HG03280 (cell line): ENCODE measurements at regions not wholly inside any gene's neighbourhood (a gene's known extent, or its start where the extent isn't known, plus 50 kb on each side); places are given as distances from the start of the nearest gene placed in this dataset.
"Not testable (repeated sequence)": the region's sequence is repeated elsewhere in the genome, so short reads cannot be mapped to it uniquely, and the experiment has no call there.

Experiments used
- ATAC-seq: cut with Tn5 transposase; IDR thresholded peaks from one replicate; pipeline ENCODE4 v1.9.1; 2021; ENCODE audit warnings: mild to moderate bottlenecking, moderate library complexity; ENCODE audit not compliant: unreplicated experiment

GRCh38 chr9:29422438-29422837 lies 1849.2 kb upstream of the C9orf72 start:
- ATAC-seq, result no peak

DNA sequence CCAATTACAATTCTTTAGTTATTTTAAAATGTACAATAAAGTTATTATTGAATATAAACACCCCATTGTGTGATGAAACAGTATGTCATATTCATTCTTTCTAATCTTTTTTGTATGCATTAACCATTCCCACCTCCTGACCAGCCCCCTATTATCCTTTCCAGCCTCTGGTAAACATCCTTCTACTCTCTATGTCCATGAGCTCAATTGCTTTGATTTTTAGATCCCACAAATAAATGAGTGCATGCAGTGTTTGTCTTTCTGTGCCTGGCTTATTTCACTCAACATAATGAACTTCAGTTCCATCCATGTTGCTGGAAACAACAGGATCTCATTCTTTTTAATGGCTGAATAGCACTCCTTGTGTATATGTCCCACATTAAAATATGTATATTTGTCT lies 1858.9 kb upstream of the C9orf72 start:
- ATAC-seq, result no peak

DNA sequence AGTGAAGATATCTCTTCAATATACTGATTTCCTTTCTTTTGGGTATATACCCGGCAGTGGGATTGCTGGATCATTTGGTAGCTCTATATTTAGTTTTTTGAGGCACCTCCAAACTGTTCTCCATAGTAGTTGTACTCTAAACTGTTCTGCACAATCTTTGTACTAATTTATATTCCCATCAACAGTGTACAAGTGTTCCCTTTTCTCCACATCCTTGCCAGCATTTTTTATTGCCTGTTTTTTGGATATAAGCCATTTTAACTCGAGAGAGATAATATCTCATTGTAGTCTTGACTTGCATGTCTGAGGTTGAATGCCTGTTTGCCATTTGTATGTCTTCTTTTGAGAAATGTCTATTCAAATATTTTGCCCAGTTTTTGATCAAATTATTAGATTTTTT lies 1859.4 kb upstream of the C9orf72 start:
- not testable (repeated sequence) for ATAC-seq

GRCh38 chr9:29435368-29435767 lies 1862.1 kb upstream of the C9orf72 start:
- ATAC-seq, result no peak

- no peak for ATAC-seq
These were observed 1864.2 kb upstream of the C9orf72 start for GRCh38 chr9:29437526-29437925.

DNA sequence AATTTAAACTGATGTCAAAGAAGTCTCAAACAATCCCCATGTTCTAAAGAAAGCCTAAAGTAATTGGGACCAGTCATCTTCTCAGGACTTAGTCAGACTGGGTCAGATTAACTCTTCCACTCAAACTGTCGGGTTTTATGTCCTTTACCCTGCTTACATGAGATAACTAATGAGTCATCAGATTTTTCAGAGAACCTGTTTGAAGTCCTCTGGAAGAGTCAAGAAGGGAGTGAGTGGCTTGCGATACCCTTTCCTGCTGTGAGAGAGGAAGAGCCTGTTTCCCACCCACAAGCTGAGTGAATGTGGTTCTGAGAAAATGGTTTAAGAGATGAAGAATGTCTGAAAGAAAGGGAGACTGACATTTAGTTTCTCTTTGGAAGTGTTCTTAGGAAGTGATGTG lies 1866.7 kb upstream of the C9orf72 start:
- ATAC-seq, result no peak

GRCh38 chr9:29440449-29440848 lies 1867.2 kb upstream of the C9orf72 start:
- no peak for ATAC-seq

DNA sequence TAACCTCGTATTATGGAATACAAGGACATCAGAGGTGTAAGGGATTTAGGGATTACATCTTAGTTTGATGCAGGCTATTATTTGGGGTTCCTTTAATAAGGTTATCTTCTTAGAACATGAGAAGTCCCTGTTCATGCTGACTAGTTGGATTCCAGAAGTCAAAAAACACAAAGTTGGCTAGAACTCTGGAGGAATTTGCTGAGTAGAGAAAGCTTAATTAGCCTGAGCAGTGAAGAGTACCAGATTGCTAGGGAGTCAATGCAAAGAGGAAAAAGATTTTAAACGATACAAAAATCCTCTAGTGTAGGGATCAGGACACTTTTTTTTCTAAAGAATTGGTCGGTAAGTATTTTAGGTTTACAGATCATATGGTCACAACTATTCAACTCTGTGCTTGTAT lies 1872.5 kb upstream of the C9orf72 start:
- no peak for ATAC-seq

- ATAC-seq, result no peak
These were observed 1876.0 kb upstream of the C9orf72 start for GRCh38 chr9:29449306-29449705.

DNA sequence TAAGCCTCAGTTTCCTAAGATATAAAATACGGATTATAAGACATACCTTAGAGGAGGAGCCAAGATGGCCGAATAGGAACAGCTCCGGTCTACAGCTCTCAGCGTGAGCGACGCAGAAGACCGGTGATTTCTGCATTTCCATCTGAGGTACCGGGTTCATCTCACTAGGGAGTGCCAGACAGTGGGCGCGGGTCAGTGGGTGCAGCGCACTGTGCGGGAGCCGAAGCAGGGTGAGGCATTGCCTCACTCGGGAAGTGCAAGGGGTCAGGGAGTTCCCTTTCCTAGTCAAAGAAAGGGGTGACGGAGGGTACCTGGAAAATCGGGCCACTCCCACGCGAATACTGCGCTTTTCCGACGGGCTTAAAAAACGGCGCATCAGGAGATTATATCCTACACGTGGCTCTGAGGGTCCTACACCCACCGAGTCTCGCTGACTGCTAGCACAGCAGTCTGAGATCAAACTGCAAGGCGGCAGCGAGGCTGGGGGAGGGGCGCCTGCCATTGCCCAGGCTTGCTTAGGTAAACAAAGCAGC lies 1877.1 kb upstream of the C9orf72 start:
- ATAC-seq, result not testable (repeated sequence)

DNA sequence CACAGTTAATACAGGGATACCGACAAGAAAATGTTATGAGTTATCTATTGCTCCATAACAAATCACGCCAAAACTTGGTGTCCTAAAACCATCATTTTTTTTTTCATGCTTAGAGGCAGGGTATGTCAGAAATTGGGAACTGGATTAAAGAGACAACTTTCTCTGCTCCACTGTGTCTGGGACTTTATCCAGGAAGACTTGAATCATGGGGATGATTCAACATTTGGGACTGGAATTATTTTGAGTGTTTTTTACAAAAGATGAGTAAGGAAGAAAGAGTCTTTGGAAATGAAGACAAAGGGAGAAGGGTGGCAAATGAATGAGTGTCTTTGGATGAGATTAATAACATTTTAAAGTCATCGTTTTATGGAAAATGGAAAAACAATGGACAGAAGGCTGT lies 1883.7 kb upstream of the C9orf72 start:
- no peak for ATAC-seq

GRCh38 chr9:29475471-29475870 lies 1902.2 kb upstream of the C9orf72 start:
- no peak for ATAC-seq

DNA sequence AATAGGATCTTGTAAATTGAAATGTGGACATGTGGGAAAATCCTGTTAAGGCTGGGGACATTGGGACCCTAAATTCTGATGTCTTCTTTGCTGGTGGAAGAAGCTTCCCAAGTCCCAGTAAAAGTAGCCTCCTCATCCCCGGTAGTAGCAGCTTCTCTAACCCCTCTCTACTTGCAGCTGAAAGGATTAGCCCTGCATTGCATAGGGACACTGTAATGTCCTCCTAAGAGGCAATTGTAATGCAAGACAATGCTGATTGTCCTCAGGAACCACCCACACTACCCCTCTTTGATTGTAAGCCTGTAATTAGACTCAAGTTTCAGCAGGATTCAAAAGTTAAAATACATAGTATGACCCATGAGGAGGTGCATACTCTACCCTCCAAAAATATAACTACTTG lies 1938.4 kb upstream of the C9orf72 start:
- ATAC-seq, result no peak

- ATAC-seq, result no peak
These were observed 1941.1 kb upstream of the C9orf72 start for GRCh38 chr9:29514336-29514735.

- no peak for ATAC-seq
These were observed 1941.6 kb upstream of the C9orf72 start for GRCh38 chr9:29514862-29515261.

- no peak for ATAC-seq
These were observed 1975.2 kb upstream of the C9orf72 start for GRCh38 chr9:29548436-29548835.

DNA sequence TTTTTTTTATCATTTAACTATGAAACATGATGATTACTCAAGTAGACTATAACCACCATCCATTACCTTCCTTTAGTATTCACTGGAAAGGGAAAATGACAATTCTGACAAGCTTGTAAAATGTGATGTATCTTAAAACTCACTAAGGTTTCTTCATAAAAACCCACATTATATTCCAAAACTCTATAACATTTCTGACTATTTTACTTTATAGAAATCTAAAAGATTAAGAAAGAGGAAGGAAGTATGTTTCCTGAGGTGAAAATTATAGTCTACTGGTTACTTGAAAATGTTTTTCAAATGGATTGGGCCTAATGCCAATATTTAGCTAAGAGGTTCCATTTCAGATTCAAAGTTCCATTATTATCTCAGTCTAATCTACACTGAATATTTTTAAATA lies 1982.2 kb upstream of the C9orf72 start:
- no peak for ATAC-seq

GRCh38 chr9:29556317-29556716 lies 1983.0 kb upstream of the C9orf72 start:
- ATAC-seq, result no peak

DNA sequence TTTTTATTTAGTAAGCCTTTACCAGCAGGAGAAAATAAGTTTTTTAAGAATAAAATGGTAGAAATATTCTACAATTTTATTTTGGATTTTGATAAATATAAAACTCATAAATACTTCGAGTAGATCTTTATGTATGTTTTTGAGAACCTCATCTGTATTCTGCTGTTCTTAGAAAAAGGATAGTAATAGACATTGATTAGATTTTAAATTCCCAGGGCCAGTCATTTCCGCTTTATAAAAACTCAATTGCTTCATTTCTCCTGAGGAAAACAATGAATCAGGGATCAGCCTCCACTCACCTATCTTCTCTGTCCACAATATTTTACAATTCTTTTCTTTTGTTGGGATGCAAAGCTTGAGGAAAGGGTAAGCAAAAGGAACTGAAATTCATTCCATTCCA lies 1983.5 kb upstream of the C9orf72 start:
- ATAC-seq, result no peak

- ATAC-seq, result no peak
These were observed 1991.3 kb upstream of the C9orf72 start for GRCh38 chr9:29564564-29564963.

- ATAC-seq, result no peak
These were observed 2001.9 kb upstream of the C9orf72 start for GRCh38 chr9:29575219-29575618.

GRCh38 chr9:29588361-29588760 lies 2015.1 kb upstream of the C9orf72 start:
- no peak for ATAC-seq

DNA sequence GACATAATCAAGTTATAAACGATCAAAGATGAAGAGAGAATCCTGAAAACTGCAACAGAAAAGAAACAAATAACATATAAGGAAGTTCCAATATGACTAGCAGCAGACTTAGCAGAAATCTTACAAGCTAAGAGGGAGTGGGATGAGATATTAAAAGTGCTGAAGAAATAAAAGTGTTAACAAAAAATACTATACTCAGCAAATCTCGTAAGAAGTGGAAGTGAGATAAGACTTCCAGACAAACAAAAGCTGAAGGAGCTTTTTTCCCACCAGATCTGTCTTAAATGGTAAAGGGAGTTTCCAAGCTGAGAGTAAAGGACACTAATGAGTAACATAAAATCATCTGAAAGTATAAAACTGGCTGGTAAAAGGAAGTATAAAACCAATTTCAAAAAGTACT lies 2036.0 kb upstream of the C9orf72 start:
- ATAC-seq, result no peak

GRCh38 chr9:29613773-29614172 lies 2040.5 kb upstream of the C9orf72 start:
- no peak for ATAC-seq
